Transverse colon (tissue), 4 donors: ENCODE measurements at regions not wholly inside any gene's neighbourhood (a gene's known extent, or its start where the extent isn't known, plus 50 kb on each side); places are given as distances from the start of the nearest gene placed in this dataset.

ENCODE experiments used
- CTCF ChIP-seq, 5 experiments: fragments of 200-600 bp in 3 of 5; fragments of 450-650 bp in 2 of 5; sonication (generic) in 3 of 5; IDR thresholded peaks; 1 replicate in 2 of 5; 2 replicates in 3 of 5; pipeline ENCODE4 v1.5.1; 2016 to 2017; ENCODE audit warnings: antibody characterized with exemption in 5 of 5, inconsistent platforms in 3 of 5, mild to moderate bottlenecking in 2 of 5, moderate library complexity in 1 of 5
- EP300 ChIP-seq: sonication (generic); formaldehyde crosslinking; IDR thresholded peaks from one replicate; pipeline ENCODE4 v1.6.1; 2017; ENCODE audit warnings: antibody characterized with exemption, low read depth
- POLR2AphosphoS5 ChIP-seq, 3 donors: sonication (generic); formaldehyde crosslinking; IDR thresholded peaks; one replicate each; pipeline ENCODE4 v1.6.1; 2016; ENCODE audit warnings: antibody characterized with exemption in 3 of 3

GRCh38 chr11:127590314-127590713, 589.7 kb upstream of the KIRREL3 start:
- TF ChIP-seq POLR2AphosphoS5 (IDR thresholded peaks at IDR 0.05) = no peak
- no peak for TF ChIP-seq CTCF (IDR thresholded peaks at IDR 0.05)
- no peak for TF ChIP-seq EP300
